Gastrocnemius medialis (tissue), 4 donors: ENCODE measurements at regions not wholly inside any gene's neighbourhood (a gene's known extent, or its start where the extent isn't known, plus 50 kb on each side); places are given as distances from the start of the nearest gene placed in this dataset.
"Not testable (repeated sequence)": the region's sequence is repeated elsewhere in the genome, so short reads cannot be mapped to it uniquely, and the experiment has no call there.

ENCODE experiments used
- ATAC-seq, 2 donors: fragments of 150-250 bp; one replicate each; pipeline ENCODE4 v1.9.1; 2016
- DNase-seq, 2 donors: peaks; one replicate each; pipeline ENCODE4 v3.0.0-alpha.2; 2019
- H3K27ac ChIP-seq, 4 donors: fragments of 200-600 bp; sonication (generic); 1 replicate in 1 of 4; 2 replicates in 3 of 4; pipeline ENCODE4 v1.5.1; 2016 to 2018; ENCODE audit warnings: mild to moderate bottlenecking in 2 of 4, moderate library complexity in 1 of 4
- H3K27me3 ChIP-seq, 3 donors: fragments of 200-600 bp; sonication (generic) in 2 of 3; 1 replicate in 1 of 3; 2 replicates in 2 of 3; pipeline versions ENCODE4 v1.5.1 to v1.6.0; 2016 to 2019; ENCODE audit warnings: mild to moderate bottlenecking in 1 of 3, moderate library complexity in 1 of 3
- H3K36me3 ChIP-seq, 2 donors: fragments of 200-600 bp; sonication (generic) in 1 of 2; one replicate each; pipeline ENCODE4 v1.5.1; 2017 to 2018
- H3K4me1 ChIP-seq, 2 donors: fragments of 200-600 bp; sonication (generic) in 1 of 2; one replicate each; pipeline ENCODE4 v1.5.1; 2016 to 2017; ENCODE audit warnings: mild to moderate bottlenecking in 2 of 2
- H3K4me3 ChIP-seq, 4 donors: fragments of 200-600 bp; sonication (generic) in 3 of 4; 1 replicate in 1 of 4; 2 replicates in 3 of 4; pipeline ENCODE4 v1.5.1; 2016 to 2019; ENCODE audit warnings: mild to moderate bottlenecking in 2 of 4
- H3K9me3 ChIP-seq, 3 donors: fragments of 200-600 bp; sonication (generic) in 2 of 3; 1 replicate in 1 of 3; 2 replicates in 2 of 3; pipeline ENCODE4 v1.5.1; 2016 to 2019
- CTCF ChIP-seq, 5 experiments: fragments of 450-650 bp in 3 of 5; fragments of 200-600 bp in 2 of 5; sonication (generic) in 2 of 5; IDR thresholded peaks in 4 of 5; conservative IDR thresholded peaks in 1 of 5; 1 replicate in 4 of 5; 2 replicates in 1 of 5; pipeline ENCODE4 v1.5.1; 2016 to 2019; ENCODE audit warnings: antibody characterized with exemption in 5 of 5, mild to moderate bottlenecking in 3 of 5, moderate library complexity in 3 of 5
- POLR2A ChIP-seq, 2 donors: fragments of 450-650 bp; IDR thresholded peaks; one replicate each; pipeline ENCODE4 v1.6.1; 2017; ENCODE audit warnings: antibody characterized with exemption in 2 of 2, mild to moderate bottlenecking in 2 of 2, moderate library complexity in 2 of 2
- in situ Hi-C, 4 donors: fragments of 200-750 bp; cut with MboI; loops; one replicate each; pipeline versions ENCODE4 v1.15.0 to v1.8.0; 2017; ENCODE audit warnings: low sequenced_read_pairs in 4 of 4
- intact Hi-C: fragments of 100-400 bp; cut with DNase I; formaldehyde crosslinking; loops from one replicate; pipeline ENCODE4 v1.15.1; 2023; ENCODE audit warnings: low total_unique reads

- Histone ChIP-seq H3K27ac (no peak overlapping the region), H3K27me3 (no peaks in the 10 kb centered on the region), H3K9me3 (no peaks in the 10 kb centered on the region), H3K4me1 (peaks cover 9 to 10% of the 10 kb centered on the region in 2 donors), H3K4me3 (no peak overlapping the region), H3K36me3 (no peaks in the 10 kb centered on the region)
- ATAC-seq: no peak
- no peak for TF ChIP-seq CTCF (IDR thresholded peaks at IDR 0.05 in 4 of 5, conservative IDR thresholded peaks at IDR 0.05 in 1 of 5)
- no peak for TF ChIP-seq POLR2A (IDR thresholded peaks at IDR 0.05)
- no peak for DNase-seq
- in situ Hi-C loops: no loop called here
- intact Hi-C loops: no loop called here
These were observed 381.8 kb downstream of the CENPW start for GRCh38 chr6:126721581-126722160.

DNA sequence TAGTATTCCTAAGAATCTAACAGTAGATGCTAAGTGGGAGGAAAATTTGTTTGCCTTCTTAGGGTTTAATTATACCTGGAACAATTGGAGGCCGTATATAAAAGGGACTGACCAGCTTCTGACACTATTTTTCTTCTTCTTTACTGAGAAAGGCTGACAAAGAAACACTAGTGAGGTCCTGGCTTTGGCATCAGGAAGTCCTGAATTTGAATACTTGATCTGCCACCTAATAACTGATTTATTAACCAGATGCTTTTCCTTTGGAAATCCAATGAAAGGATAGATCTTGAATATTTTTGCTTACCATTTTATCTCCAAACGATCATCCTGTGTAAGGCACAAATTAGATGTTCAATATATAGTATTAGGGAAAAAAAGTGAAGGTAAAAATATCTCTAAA lies 382.5 kb downstream of the CENPW start:
- intact Hi-C loops (no loop called here), in situ Hi-C loops (no loop called here)
- no peak for TF ChIP-seq POLR2A (IDR thresholded peaks at IDR 0.05)
- TF ChIP-seq CTCF (IDR thresholded peaks at IDR 0.05 in 4 of 5, conservative IDR thresholded peaks at IDR 0.05 in 1 of 5): no peak
- Histone ChIP-seq H3K27ac (no peak overlapping the region), H3K9me3 (no peaks in the 10 kb centered on the region), H3K27me3 (no peaks in the 10 kb centered on the region), H3K4me1 (peaks cover 3 to 4% of the 10 kb centered on the region in 2 donors), H3K4me3 (no peak overlapping the region), H3K36me3 (no peaks in the 10 kb centered on the region)
- ATAC-seq (no peak), DNase-seq (no peak)

DNA sequence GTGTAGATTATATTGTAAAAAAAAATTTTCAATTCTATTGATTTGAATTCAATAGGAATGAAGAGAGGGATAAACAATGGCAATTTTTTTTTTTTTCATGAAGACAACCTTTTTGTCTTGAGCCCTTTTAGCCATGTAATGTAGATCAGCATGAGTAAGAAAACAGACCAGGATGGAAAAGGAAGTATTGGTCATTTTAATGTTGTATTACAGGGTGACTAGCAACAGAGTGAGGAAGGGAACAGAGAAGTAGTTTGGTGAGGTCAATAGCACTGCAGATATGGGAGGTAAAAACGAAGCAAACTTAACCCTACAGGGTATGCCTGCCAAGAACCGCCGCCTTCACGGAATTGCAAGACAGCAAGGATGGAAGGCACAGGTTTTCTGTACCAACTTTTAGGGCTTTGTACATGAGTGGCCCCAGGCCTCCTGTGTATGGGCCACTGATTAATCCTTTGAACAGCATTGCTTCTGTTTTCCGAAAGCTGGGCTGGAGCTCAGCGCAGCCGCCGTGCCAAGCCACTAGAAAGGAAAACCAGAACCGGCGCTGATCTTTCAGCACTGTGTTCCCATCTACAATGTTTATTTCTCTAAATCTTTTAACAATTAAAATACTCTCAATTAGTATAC lies 383.7 kb downstream of the CENPW start:
- DNase-seq (no peak), ATAC-seq (no peak)
- Histone ChIP-seq H3K36me3 (no peaks in the 10 kb centered on the region), H3K27ac (no peak overlapping the region), H3K4me1 (no peaks in the 10 kb centered on the region), H3K4me3 (no peak overlapping the region), H3K9me3 (no peaks in the 10 kb centered on the region), H3K27me3 (no peaks in the 10 kb centered on the region)
- no peak for TF ChIP-seq CTCF (IDR thresholded peaks at IDR 0.05 in 4 of 5, conservative IDR thresholded peaks at IDR 0.05 in 1 of 5)
- no peak for TF ChIP-seq POLR2A (IDR thresholded peaks at IDR 0.05)
- intact Hi-C loops (no loop called here), in situ Hi-C loops (no loop called here)

- Histone ChIP-seq H3K27ac (no peak overlapping the region), H3K27me3 (no peaks in the 10 kb centered on the region), H3K9me3 (no peaks in the 10 kb centered on the region), H3K4me1 (no peaks in the 10 kb centered on the region), H3K4me3 (no peak overlapping the region), H3K36me3 (no peaks in the 10 kb centered on the region)
- TF ChIP-seq CTCF (IDR thresholded peaks at IDR 0.05 in 4 of 5, conservative IDR thresholded peaks at IDR 0.05 in 1 of 5) (no peak), POLR2A (IDR thresholded peaks at IDR 0.05) (no peak)
- ATAC-seq (no peak), DNase-seq (no peak)
- intact Hi-C loops (no loop called here), in situ Hi-C loops (no loop called here)
These were observed 384.9 kb downstream of the CENPW start for GRCh38 chr6:126724821-126725220.

DNA sequence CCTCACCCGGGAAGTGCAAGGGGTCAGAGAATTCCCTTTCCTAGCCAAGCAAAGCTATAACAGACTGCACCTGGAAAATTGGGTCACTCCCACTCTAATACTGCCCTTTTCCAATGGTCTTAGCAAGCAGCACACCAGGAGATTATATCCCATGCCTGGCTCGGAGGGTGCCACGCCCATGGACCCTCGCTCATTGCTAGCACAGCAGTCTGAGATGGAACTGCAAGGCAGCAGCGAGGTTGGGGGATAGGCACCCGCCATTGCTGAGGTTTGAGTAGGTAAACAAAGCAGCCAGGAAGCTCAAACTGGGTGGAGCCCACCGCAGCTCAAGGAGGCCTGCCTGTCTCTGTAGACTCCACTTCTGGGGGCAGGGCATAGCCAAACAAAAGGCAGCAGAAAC lies 386.5 kb downstream of the CENPW start:
- in situ Hi-C loops, H3K36me3 ChIP-seq, ATAC-seq, H3K27me3 ChIP-seq, intact Hi-C loops, H3K4me1 ChIP-seq, H3K9me3 ChIP-seq, DNase-seq, H3K27ac ChIP-seq, H3K4me3 ChIP-seq: not testable (repeated sequence)
